ENCODE measurements at regions not wholly inside any gene's neighbourhood (a gene's known extent, or its start where the extent isn't known, plus 50 kb on each side); places are given as distances from the start of the nearest gene placed in this dataset.

DNA sequence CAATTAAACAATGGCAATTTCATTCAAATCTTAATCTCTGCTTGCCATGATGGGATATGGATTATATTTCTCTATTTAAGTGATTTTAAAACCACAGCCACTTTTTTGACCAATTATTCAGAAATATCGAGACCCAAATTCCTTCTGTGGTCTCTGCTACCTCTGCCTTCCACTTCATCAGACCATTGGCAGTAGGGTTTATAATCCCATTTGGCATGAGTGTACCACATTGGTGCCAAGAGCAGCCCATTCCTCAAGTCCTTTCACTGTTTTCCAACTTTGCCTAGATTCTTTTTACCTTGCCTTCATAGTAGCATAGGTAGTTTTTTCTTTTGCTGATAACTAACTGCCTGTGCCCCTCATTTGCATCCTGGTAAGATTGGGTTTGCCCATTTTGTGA lies 319.9 kb downstream of the ARL4A start:
- TF ChIP-seq, protein P1, sequence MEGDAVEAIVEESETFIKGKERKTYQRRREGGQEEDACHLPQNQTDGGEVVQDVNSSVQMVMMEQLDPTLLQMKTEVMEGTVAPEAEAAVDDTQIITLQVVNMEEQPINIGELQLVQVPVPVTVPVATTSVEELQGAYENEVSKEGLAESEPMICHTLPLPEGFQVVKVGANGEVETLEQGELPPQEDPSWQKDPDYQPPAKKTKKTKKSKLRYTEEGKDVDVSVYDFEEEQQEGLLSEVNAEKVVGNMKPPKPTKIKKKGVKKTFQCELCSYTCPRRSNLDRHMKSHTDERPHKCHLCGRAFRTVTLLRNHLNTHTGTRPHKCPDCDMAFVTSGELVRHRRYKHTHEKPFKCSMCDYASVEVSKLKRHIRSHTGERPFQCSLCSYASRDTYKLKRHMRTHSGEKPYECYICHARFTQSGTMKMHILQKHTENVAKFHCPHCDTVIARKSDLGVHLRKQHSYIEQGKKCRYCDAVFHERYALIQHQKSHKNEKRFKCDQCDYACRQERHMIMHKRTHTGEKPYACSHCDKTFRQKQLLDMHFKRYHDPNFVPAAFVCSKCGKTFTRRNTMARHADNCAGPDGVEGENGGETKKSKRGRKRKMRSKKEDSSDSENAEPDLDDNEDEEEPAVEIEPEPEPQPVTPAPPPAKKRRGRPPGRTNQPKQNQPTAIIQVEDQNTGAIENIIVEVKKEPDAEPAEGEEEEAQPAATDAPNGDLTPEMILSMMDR (IDR thresholded peaks at IDR 0.05) = no peak
- no peak for TF ChIP-seq EZH2 (IDR thresholded peaks at IDR 0.05; ENCODE audit: borderline replicate concordance, insufficient read depth, low read depth, low read length, poor library complexity, severe bottlenecking)
